ENCODE measurements at regions not wholly inside any gene's neighbourhood (a gene's known extent, or its start where the extent isn't known, plus 50 kb on each side); places are given as distances from the start of the nearest gene placed in this dataset.
A peak's percentile ranks its signal among the peaks of the same experiment; 100 is the strongest.
"Not testable (repeated sequence)": the region's sequence is repeated elsewhere in the genome, so short reads cannot be mapped to it uniquely, and the experiment has no call there.

GRCh38 chr4:134057356-134057755 is 144.2 kb downstream of the PABPC4L start:
- WGBS (ENCODE audit: extremely low coverage, insufficient read length, low lambda C conversion rate): no CpG with 5 or more reads among the region's 3 CpGs
- Histone ChIP-seq H3K27me3 (ENCODE audit: insufficient read depth, low read length) (no peaks in the 10 kb centered on the region), H4K5ac (ENCODE audit: insufficient read length, low read depth, low read length) (no peak overlapping the region)

DNA sequence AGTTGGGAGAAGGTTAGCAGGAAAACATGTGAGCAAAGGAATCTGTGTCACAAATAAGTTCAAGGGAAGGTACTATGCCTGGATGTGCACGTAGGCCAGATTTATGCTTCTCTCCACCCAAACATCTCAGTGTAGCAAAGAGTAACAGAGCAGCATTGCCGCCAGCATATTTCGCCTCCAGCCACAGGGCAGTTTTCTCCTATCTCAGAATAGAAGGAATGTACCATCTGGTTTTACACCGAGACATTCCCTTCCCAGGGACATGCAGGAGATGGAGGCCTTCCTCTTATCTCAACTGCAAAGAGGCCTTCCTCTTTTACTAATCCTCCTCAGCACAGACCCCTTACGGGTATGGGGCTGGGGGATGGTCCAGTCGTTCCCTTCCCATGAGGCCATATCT is 155.4 kb downstream of the PABPC4L start:
- not testable (repeated sequence) for H3K27ac ChIP-seq (ENCODE audit: insufficient read length, low read depth, low read length); H3K18ac ChIP-seq (ENCODE audit: insufficient read length, low read depth, low read length); H3K56ac ChIP-seq (ENCODE audit: insufficient read length, low read depth, low read length); H3K4ac ChIP-seq (ENCODE audit: low read depth, low read length); H3K4me2 ChIP-seq (ENCODE audit: insufficient read depth, insufficient read length, low read length); H3K27me3 ChIP-seq (ENCODE audit: insufficient read depth, low read length); H3K14ac ChIP-seq (ENCODE audit: insufficient read depth, low read length); H3K36me3 Mint-ChIP-seq (ENCODE audit: insufficient read depth in 1 of 3, low read depth in 3 of 3); H2AK5ac ChIP-seq (ENCODE audit: insufficient read length, low read length); H3K23ac ChIP-seq (ENCODE audit: insufficient read length, low read depth, low read length); H2AFZ ChIP-seq (ENCODE audit: low read length); H4K91ac ChIP-seq (ENCODE audit: insufficient read length, low read depth, low read length); H3K23me2 ChIP-seq (ENCODE audit: insufficient read length, low read depth, low read length, poor library complexity, severe bottlenecking); DNase-seq; H3K79me1 ChIP-seq (ENCODE audit: insufficient read depth, low read depth, low read length, poor library complexity, severe bottlenecking); H3K27me3 Mint-ChIP-seq (ENCODE audit: low read depth); H2BK12ac ChIP-seq (ENCODE audit: insufficient read length, low read depth, low read length); H3T11ph ChIP-seq (ENCODE audit: low read length); H2BK20ac ChIP-seq (ENCODE audit: low read depth, low read length, poor library complexity, severe bottlenecking); H3K9ac ChIP-seq (ENCODE audit: extremely low read depth, insufficient read length, low read length); H3K9me3 Mint-ChIP-seq; H4K5ac ChIP-seq (ENCODE audit: insufficient read length, low read depth, low read length); H3K4me1 ChIP-seq (ENCODE audit: insufficient read depth, low read length); H3K4me3 Mint-ChIP-seq; H2BK120ac ChIP-seq (ENCODE audit: low read depth, low read length, poor library complexity, severe bottlenecking); H4K20me1 ChIP-seq (ENCODE audit: control insufficient read depth, insufficient read depth, insufficient read length); H3K27ac Mint-ChIP-seq; H4K8ac ChIP-seq (replicated peaks; ENCODE audit: insufficient read length, low read depth, low read length); H3K4me1 Mint-ChIP-seq; H2BK15ac ChIP-seq (ENCODE audit: low read depth, low read length); H2BK5ac ChIP-seq (ENCODE audit: insufficient read length, low read length); H3K79me2 ChIP-seq (ENCODE audit: insufficient read depth, low read length); H3K9me3 ChIP-seq (ENCODE audit: control insufficient read depth, low read depth, low read length)
- WGBS (ENCODE audit: extremely low coverage, insufficient read length, low lambda C conversion rate): no CpG with 5 or more reads among the region's 6 CpGs

More at GRCh38 chr4:134057356-134057755, 144.2 kb downstream of the PABPC4L start:
- H3K79me2 ChIP-seq (ENCODE audit: insufficient read depth, low read length): no peaks in the 10 kb centered on the region
- no peak overlapping the region for H3K56ac ChIP-seq (ENCODE audit: insufficient read length, low read depth, low read length)
- no peak overlapping the region for H3K23ac ChIP-seq (ENCODE audit: insufficient read length, low read depth, low read length)
- H3K36me3 Mint-ChIP-seq (ENCODE audit: insufficient read depth in 1 of 3, low read depth in 3 of 3): no peaks in the 10 kb centered on the region
- H3K4ac ChIP-seq (ENCODE audit: low read depth, low read length): no peak overlapping the region
- H3K4me2 ChIP-seq (ENCODE audit: insufficient read depth, insufficient read length, low read length): no peak overlapping the region
- no peak for TF ChIP-seq CTCF (conservative IDR thresholded peaks at IDR 0.05)
- H3K27me3 Mint-ChIP-seq (ENCODE audit: low read depth): no peaks in the 10 kb centered on the region
- peak overlapping the region; percentile 71 for H2AK5ac ChIP-seq (ENCODE audit: insufficient read length, low read length)
- H3K27ac Mint-ChIP-seq: no peak overlapping the region
- H3K27ac ChIP-seq (ENCODE audit: insufficient read length, low read depth, low read length): no peak overlapping the region
- DNase-seq: no peak
- H3K4me3 Mint-ChIP-seq: no peak overlapping the region
- no peaks in the 10 kb centered on the region; a peak in 1 of 4 replicates for H3K4me1 Mint-ChIP-seq
- no peaks in the 10 kb centered on the region for H3K9me3 ChIP-seq (ENCODE audit: control insufficient read depth, low read depth, low read length)
- H2BK15ac ChIP-seq (ENCODE audit: low read depth, low read length): no peak overlapping the region
- H4K20me1 ChIP-seq (ENCODE audit: control insufficient read depth, insufficient read depth, insufficient read length): no peaks in the 10 kb centered on the region
- H3K18ac ChIP-seq (ENCODE audit: insufficient read length, low read depth, low read length): no peak overlapping the region
- no peak overlapping the region for H3K9ac ChIP-seq (ENCODE audit: extremely low read depth, insufficient read length, low read length)
- H4K8ac ChIP-seq (replicated peaks; ENCODE audit: insufficient read length, low read depth, low read length): no peak overlapping the region
- H3K14ac ChIP-seq (ENCODE audit: insufficient read depth, low read length): no peak overlapping the region
- H2BK5ac ChIP-seq (ENCODE audit: insufficient read length, low read length): no peak overlapping the region
- no peak overlapping the region for H2AFZ ChIP-seq (ENCODE audit: low read length)
- no peaks in the 10 kb centered on the region for H3K23me2 ChIP-seq (ENCODE audit: insufficient read length, low read depth, low read length, poor library complexity, severe bottlenecking)
- H3K9me3 Mint-ChIP-seq: no peaks in the 10 kb centered on the region
- no peaks in the 10 kb centered on the region for H3K79me1 ChIP-seq (ENCODE audit: insufficient read depth, low read depth, low read length, poor library complexity, severe bottlenecking)
- peak overlapping the region; percentile 79 for H2BK12ac ChIP-seq (ENCODE audit: insufficient read length, low read depth, low read length)
- H4K91ac ChIP-seq (ENCODE audit: insufficient read length, low read depth, low read length): no peak overlapping the region
- no peak overlapping the region for H2BK20ac ChIP-seq (ENCODE audit: low read depth, low read length, poor library complexity, severe bottlenecking)
- H2BK120ac ChIP-seq (ENCODE audit: low read depth, low read length, poor library complexity, severe bottlenecking): no peak overlapping the region
- no peaks in the 10 kb centered on the region for H3K4me1 ChIP-seq (ENCODE audit: insufficient read depth, low read length)
- no peak overlapping the region for H3T11ph ChIP-seq (ENCODE audit: low read length)

Measured in H9 (cell line).